Lower leg skin (tissue), 3 donors: ENCODE measurements at regions not wholly inside any gene's neighbourhood (a gene's known extent, or its start where the extent isn't known, plus 50 kb on each side); places are given as distances from the start of the nearest gene placed in this dataset.

Experiments
- CTCF ChIP-seq, 3 donors: fragments of 450-650 bp; IDR thresholded peaks; one replicate each; pipeline ENCODE4 v1.5.1; 2016; ENCODE audit warnings: antibody characterized with exemption in 3 of 3, mild to moderate bottlenecking in 3 of 3, moderate library complexity in 2 of 3
- POLR2A ChIP-seq, 2 donors: fragments of 450-650 bp; IDR thresholded peaks; one replicate each; pipeline ENCODE4 v1.6.1; 2016 to 2017; ENCODE audit warnings: antibody characterized with exemption in 2 of 2, mild to moderate bottlenecking in 1 of 2, moderate library complexity in 1 of 2

- TF ChIP-seq POLR2A (IDR thresholded peaks at IDR 0.05) (no peak), CTCF (IDR thresholded peaks at IDR 0.05) (no peak)
Observed at GRCh38 chr15:69731081-69731330, 278.4 kb downstream of the RPLP1 start.
